ENCODE measurements at regions not wholly inside any gene's neighbourhood (a gene's known extent, or its start where the extent isn't known, plus 50 kb on each side); places are given as distances from the start of the nearest gene placed in this dataset.

GRCh38 chr5:45089870-45090269 lies 281.1 kb downstream of the MRPS30 start:
- Mint-ChIP-seq H3K27ac (no peak overlapping the region), H3K9me3 (ENCODE audit: insufficient read depth) (no peaks in the 10 kb centered on the region), H3K27me3 (no peaks in the 10 kb centered on the region), H3K4me3 (no peak overlapping the region), H3K4me1 (no peaks in the 10 kb centered on the region)
- Histone ChIP-seq H3K9me3 (ENCODE audit: control extremely low read depth in 1 of 3, control insufficient read depth in 2 of 3, insufficient read depth in 1 of 3, low read length in 2 of 3) (no peaks in the 10 kb centered on the region), H3K4me3 (ENCODE audit: control extremely low read depth in 1 of 5, extremely low read depth in 1 of 5, insufficient read depth in 1 of 5, low read depth in 2 of 5, low read length in 4 of 5) (no peak overlapping the region), H3K4me1 (ENCODE audit: control insufficient read depth in 2 of 2, insufficient read depth in 2 of 2, low read length in 2 of 2) (no peaks in the 10 kb centered on the region), H3K27me3 (replicated peaks in 1 of 4; ENCODE audit: control extremely low read depth in 1 of 4, control insufficient read depth in 3 of 4, insufficient read depth in 4 of 4, low read length in 3 of 4) (no peaks in the 10 kb centered on the region), H2AFZ (ENCODE audit: insufficient read depth, low read depth, low read length, poor library complexity, severe bottlenecking) (no peak overlapping the region), H3K9ac (ENCODE audit: low read length) (no peak overlapping the region), H3K4me2 (replicated peaks; ENCODE audit: low read depth, low read length, poor library complexity, severe bottlenecking) (no peak overlapping the region), H3K79me2 (ENCODE audit: control insufficient read depth, insufficient read depth, low read length) (no peaks in the 10 kb centered on the region), H3K36me3 (replicated peaks in 1 of 2; ENCODE audit: control extremely low read depth in 1 of 2, control insufficient read depth in 1 of 2, extremely low read depth in 1 of 2, insufficient read depth in 2 of 2, low read length in 1 of 2) (no peaks in the 10 kb centered on the region), H3K27ac (ENCODE audit: low read length in 2 of 2) (no peak overlapping the region), H4K20me1 (ENCODE audit: control insufficient read depth, insufficient read depth, low read length, poor library complexity, severe bottlenecking) (no peaks in the 10 kb centered on the region)
- 55% methylated on average over 1 of the region's 1 CpG for WGBS (ENCODE audit: insufficient coverage)
- intact Hi-C loops (cut with micrococcal nuclease): no loop called here
- ChIA-PET CTCF (no interaction called here), POLR2A (no interaction called here)
- DNase-seq (no peak), ATAC-seq (ENCODE audit: low read depth) (no peak)
- TF ChIP-seq CTCF (IDR thresholded peaks at IDR 0.05): no peak
- TF ChIP-seq EZH2 (IDR thresholded peaks at IDR 0.05; ENCODE audit: borderline replicate concordance, insufficient read depth, low read depth, low read length, poor library complexity, severe bottlenecking): no peak

- Histone ChIP-seq H3K9ac (ENCODE audit: low read length) (no peak overlapping the region), H3K4me2 (replicated peaks; ENCODE audit: low read depth, low read length, poor library complexity, severe bottlenecking) (no peak overlapping the region), H3K4me1 (ENCODE audit: control insufficient read depth in 2 of 2, insufficient read depth in 2 of 2, low read length in 2 of 2) (no peaks in the 10 kb centered on the region), H3K36me3 (replicated peaks in 1 of 2; ENCODE audit: control extremely low read depth in 1 of 2, control insufficient read depth in 1 of 2, extremely low read depth in 1 of 2, insufficient read depth in 2 of 2, low read length in 1 of 2) (no peaks in the 10 kb centered on the region), H2AFZ (ENCODE audit: insufficient read depth, low read depth, low read length, poor library complexity, severe bottlenecking) (no peak overlapping the region), H3K4me3 (ENCODE audit: control extremely low read depth in 1 of 5, extremely low read depth in 1 of 5, insufficient read depth in 1 of 5, low read depth in 2 of 5, low read length in 4 of 5) (no peak overlapping the region), H3K27me3 (replicated peaks in 1 of 4; ENCODE audit: control extremely low read depth in 1 of 4, control insufficient read depth in 3 of 4, insufficient read depth in 4 of 4, low read length in 3 of 4) (no peaks in the 10 kb centered on the region), H3K27ac (ENCODE audit: low read length in 2 of 2) (no peak overlapping the region), H4K20me1 (ENCODE audit: control insufficient read depth, insufficient read depth, low read length, poor library complexity, severe bottlenecking) (no peaks in the 10 kb centered on the region), H3K79me2 (ENCODE audit: control insufficient read depth, insufficient read depth, low read length) (no peaks in the 10 kb centered on the region), H3K9me3 (ENCODE audit: control extremely low read depth in 1 of 3, control insufficient read depth in 2 of 3, insufficient read depth in 1 of 3, low read length in 2 of 3) (no peaks in the 10 kb centered on the region)
- ChIA-PET CTCF (no interaction called here), POLR2A (no interaction called here)
- DNase-seq: no peak
- Mint-ChIP-seq H3K4me3 (no peak overlapping the region), H3K4me1 (no peaks in the 10 kb centered on the region), H3K27me3 (no peaks in the 10 kb centered on the region), H3K27ac (no peak overlapping the region), H3K9me3 (ENCODE audit: insufficient read depth) (no peaks in the 10 kb centered on the region)
- intact Hi-C loops (cut with micrococcal nuclease): no loop called here
- no CpG with 5 or more reads among the region's 1 CpG for WGBS (ENCODE audit: insufficient coverage)
- TF ChIP-seq EZH2 (IDR thresholded peaks at IDR 0.05; ENCODE audit: borderline replicate concordance, insufficient read depth, low read depth, low read length, poor library complexity, severe bottlenecking) (no peak), CTCF (IDR thresholded peaks at IDR 0.05) (no peak)
- no peak for ATAC-seq (ENCODE audit: low read depth)
Observed at GRCh38 chr5:45093377-45093776, 284.6 kb downstream of the MRPS30 start.
